SU-DHL-6 (cell line): ENCODE measurements at regions not wholly inside any gene's neighbourhood (a gene's known extent, or its start where the extent isn't known, plus 50 kb on each side); places are given as distances from the start of the nearest gene placed in this dataset.

Experiments
- CTCF ChIP-seq: fragments of 200-600 bp; sonication (generic); IDR thresholded peaks from one replicate; pipeline ENCODE4 v1.5.1; 2017; ENCODE audit warnings: antibody characterized with exemption, mild to moderate bottlenecking, low read length, moderate library complexity; ENCODE audit not compliant: insufficient read depth, poor library complexity, severe bottlenecking
- EZH2phosphoT487 ChIP-seq: fragments of 200-600 bp; sonication (generic), shearing (Covaris generic); conservative IDR thresholded peaks from 2 replicates; pipeline ENCODE4 v1.6.1; 2018; ENCODE audit warnings: mild to moderate bottlenecking, antibody characterized with exemption, low read length, moderate library complexity, mixed read lengths

GRCh38 chr16:26413780-26414179, 652.9 kb upstream of the C16orf82 start:
- TF ChIP-seq CTCF (no peak), EZH2phosphoT487 (no peak)
